ENCODE measurements at regions not wholly inside any gene's neighbourhood (a gene's known extent, or its start where the extent isn't known, plus 50 kb on each side); places are given as distances from the start of the nearest gene placed in this dataset.

- no peaks in the 10 kb centered on the region for H3K9me3 Mint-ChIP-seq
- DNase-seq (ENCODE audit: low spot score in 2 of 2): no peak
- no peak overlapping the region for H3K27ac Mint-ChIP-seq
- no peaks in the 10 kb centered on the region for H3K36me3 Mint-ChIP-seq
- no peak for ATAC-seq
Measured at GRCh38 chr6:133757335-133757734, 131.6 kb upstream of the TCF21 start.

DNA sequence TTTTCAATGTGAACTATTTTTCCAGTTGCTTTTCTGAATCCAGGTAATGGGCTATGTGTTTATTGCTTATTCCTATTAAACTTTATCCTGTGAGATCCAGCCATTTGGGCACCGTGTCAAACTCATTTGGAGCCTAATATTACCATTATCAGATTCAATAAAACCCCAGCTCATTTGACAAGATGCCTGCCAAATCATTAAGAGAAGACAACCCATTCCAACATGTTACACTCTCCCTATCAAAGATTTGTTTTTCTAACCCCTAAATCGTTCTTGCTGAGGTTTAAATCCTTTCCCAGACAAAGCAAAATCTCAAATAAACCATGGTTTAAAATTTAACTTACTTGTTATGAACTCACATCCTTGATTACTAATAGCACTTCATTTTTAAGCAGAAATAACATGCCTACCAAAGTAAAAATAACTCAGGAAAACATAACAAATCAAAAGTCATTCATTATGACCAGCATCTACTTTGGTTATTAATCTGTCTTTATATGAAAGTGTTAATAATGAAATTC is 130.0 kb upstream of the TCF21 start:
- Mint-ChIP-seq H3K36me3 (no peaks in the 10 kb centered on the region), H3K27ac (no peak overlapping the region), H3K9me3 (no peaks in the 10 kb centered on the region)
- ATAC-seq (no peak), DNase-seq (ENCODE audit: low spot score in 2 of 2) (no peak)

DNA sequence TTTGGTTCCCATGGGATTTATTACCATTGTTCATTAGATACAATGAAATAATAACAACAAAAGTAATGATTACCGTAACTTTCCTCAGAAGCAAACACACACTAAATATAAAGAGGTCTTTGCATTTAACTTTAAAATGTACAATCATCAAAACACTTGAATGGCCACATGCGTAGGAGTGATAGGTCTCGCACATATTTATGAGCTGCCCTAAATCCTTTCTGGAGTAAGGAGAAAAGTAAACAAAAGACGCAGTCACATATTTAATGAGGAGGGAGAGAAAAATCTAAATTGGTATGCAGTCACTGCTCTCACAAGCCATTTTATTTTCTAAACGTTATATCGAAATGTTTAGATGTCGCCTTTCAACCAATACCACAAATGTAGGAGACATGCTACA is 129.4 kb upstream of the TCF21 start:
- no peak for DNase-seq (ENCODE audit: low spot score in 2 of 2)
- H3K27ac Mint-ChIP-seq: no peak overlapping the region
- H3K9me3 Mint-ChIP-seq: no peaks in the 10 kb centered on the region
- no peaks in the 10 kb centered on the region for H3K36me3 Mint-ChIP-seq
- ATAC-seq: no peak

- DNase-seq (ENCODE audit: low spot score in 2 of 2) (no peak), ATAC-seq (no peak)
- Mint-ChIP-seq H3K27ac (no peak overlapping the region), H3K36me3 (no peaks in the 10 kb centered on the region), H3K9me3 (no peaks in the 10 kb centered on the region)
Measured at GRCh38 chr6:133761706-133762105, 127.2 kb upstream of the TCF21 start.

GRCh38 chr6:133764008-133764753 is 124.7 kb upstream of the TCF21 start:
- H3K36me3 Mint-ChIP-seq: no peaks in the 10 kb centered on the region
- DNase-seq (ENCODE audit: low spot score in 2 of 2) (no peak), ATAC-seq (no peak)
- H3K27ac Mint-ChIP-seq: no peak overlapping the region
- peaks cover 0 to 3% of the 10 kb centered on the region in 2 donors for H3K9me3 Mint-ChIP-seq

GRCh38 chr6:133764754-133765208 is 124.1 kb upstream of the TCF21 start:
- no peak for DNase-seq (ENCODE audit: low spot score in 2 of 2)
- H3K27ac Mint-ChIP-seq: no peak overlapping the region
- H3K9me3 Mint-ChIP-seq: peaks cover 0 to 3% of the 10 kb centered on the region in 2 donors
- H3K36me3 Mint-ChIP-seq: no peaks in the 10 kb centered on the region
- no peak for ATAC-seq

DNA sequence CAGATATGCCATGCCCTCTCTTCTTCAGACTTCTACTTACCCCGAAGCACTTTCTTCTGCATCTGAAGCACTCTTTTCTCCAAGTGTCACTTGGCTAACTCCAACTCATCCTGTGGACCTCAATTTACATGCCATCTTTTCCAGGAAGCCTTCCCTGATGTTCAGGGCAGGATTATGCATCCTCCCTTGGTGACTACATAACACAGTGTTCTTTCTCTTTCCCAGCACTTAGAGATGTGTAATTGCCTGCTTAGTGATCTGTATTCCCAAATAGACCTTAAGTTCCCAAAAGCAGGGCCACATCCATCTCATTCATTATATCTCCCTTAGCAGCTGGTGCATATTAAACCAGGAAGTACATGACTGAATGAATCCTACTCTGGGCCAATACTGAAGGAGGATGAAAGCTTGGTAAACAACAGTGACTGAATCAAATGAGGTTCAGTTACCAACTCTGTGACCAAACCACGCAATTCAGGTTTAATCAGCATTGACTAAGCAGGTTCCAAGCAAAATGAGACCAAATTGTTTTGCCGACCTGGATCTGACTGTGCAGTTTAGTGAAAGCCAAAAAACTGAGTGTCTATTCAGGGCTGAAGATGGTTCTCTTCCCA is 121.4 kb upstream of the TCF21 start:
- Mint-ChIP-seq H3K36me3 (no peaks in the 10 kb centered on the region), H3K27ac (no peak overlapping the region), H3K9me3 (peaks cover 0 to 3% of the 10 kb centered on the region in 2 donors)
- DNase-seq (ENCODE audit: low spot score in 2 of 2) (no peak), ATAC-seq (no peak)

- Mint-ChIP-seq H3K36me3 (no peaks in the 10 kb centered on the region), H3K9me3 (peaks cover 0 to 3% of the 10 kb centered on the region in 2 donors), H3K27ac (no peak overlapping the region)
- no peak for ATAC-seq
- DNase-seq (ENCODE audit: low spot score in 2 of 2): no peak
Measured at GRCh38 chr6:133768656-133769295, 120.1 kb upstream of the TCF21 start.

GRCh38 chr6:133769463-133769862 is 119.5 kb upstream of the TCF21 start:
- H3K36me3 Mint-ChIP-seq: no peaks in the 10 kb centered on the region
- H3K27ac Mint-ChIP-seq: no peak overlapping the region
- H3K9me3 Mint-ChIP-seq: peaks cover 0 to 6% of the 10 kb centered on the region in 2 donors
- DNase-seq (ENCODE audit: low spot score in 2 of 2): no peak
- ATAC-seq: no peak

GRCh38 chr6:133772567-133772966 is 116.3 kb upstream of the TCF21 start:
- H3K27ac Mint-ChIP-seq: no peak overlapping the region
- ATAC-seq (no peak), DNase-seq (ENCODE audit: low spot score in 2 of 2) (no peak)
- no peaks in the 10 kb centered on the region for H3K36me3 Mint-ChIP-seq
- peaks cover 0 to 8% of the 10 kb centered on the region in 2 donors for H3K9me3 Mint-ChIP-seq

- Mint-ChIP-seq H3K9me3 (peaks cover 0 to 8% of the 10 kb centered on the region in 2 donors), H3K27ac (peak overlapping the region in 1 of 2 donors; percentile 57), H3K36me3 (no peaks in the 10 kb centered on the region)
- no peak for DNase-seq (ENCODE audit: low spot score in 2 of 2)
- no peak for ATAC-seq
Measured at GRCh38 chr6:133773776-133774175, 115.1 kb upstream of the TCF21 start.

DNA sequence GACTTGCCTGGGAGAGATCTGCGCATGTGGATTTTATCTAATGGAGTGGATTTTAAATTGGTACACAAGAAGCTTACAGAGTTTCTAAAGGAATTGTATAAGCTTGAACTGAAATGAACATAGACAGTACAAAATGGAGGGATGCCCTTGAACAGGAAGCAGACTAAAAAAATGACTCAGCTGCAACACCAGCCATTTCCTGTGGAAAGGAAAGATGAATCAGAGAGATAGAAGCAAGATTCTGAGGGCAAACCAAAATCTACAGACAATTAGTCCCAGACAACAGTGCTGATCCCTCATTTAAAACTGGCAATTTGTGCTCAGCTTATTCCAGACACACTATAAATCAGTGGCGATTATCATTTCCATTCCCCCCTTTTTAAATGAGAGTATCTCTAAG is 114.6 kb upstream of the TCF21 start:
- ATAC-seq (peak; percentile 35 to 40), DNase-seq (ENCODE audit: low spot score in 2 of 2) (no peak)
- H3K27ac Mint-ChIP-seq: peak overlapping the region in 1 of 2 donors; percentile 57
- H3K36me3 Mint-ChIP-seq: no peaks in the 10 kb centered on the region
- H3K9me3 Mint-ChIP-seq: peaks cover 0 to 8% of the 10 kb centered on the region in 2 donors

DNA sequence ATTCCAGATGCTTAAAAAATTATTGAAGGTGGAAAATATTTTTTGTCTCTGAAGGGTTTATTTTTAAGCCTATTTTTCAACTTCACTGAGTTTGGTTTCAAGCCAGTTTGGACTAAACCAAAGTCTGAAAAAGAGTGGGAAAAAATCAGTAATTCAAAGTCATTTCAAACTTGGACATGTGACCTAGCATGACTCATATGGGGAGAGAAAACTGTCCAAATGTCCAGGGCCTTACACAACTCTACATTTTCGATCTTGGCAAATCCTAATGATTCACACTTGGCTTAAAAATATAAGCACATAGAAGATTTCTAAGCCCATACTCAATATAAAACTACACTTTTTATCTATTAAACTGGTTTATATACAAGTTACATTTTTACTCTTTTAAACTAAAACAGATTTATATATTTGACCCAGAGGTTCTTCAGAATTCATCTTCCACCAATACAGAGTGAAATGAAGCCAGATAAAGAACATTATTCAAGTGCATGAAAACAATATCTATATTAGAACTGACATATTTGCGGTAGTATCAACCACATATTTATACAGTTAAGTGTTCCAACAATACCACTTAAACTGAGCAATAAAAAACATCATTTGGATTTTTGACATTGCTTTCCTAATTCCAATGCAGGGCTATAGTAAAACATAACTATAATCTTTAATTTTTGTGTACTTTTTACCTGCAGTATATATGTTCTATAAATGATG is 110.3 kb upstream of the TCF21 start:
- no peaks in the 10 kb centered on the region for H3K36me3 Mint-ChIP-seq
- H3K27ac Mint-ChIP-seq: no peak overlapping the region
- ATAC-seq: no peak
- DNase-seq (ENCODE audit: low spot score in 2 of 2): no peak
- H3K9me3 Mint-ChIP-seq: peaks cover 0 to 8% of the 10 kb centered on the region in 2 donors

GRCh38 chr6:133779916-133780695 is 108.8 kb upstream of the TCF21 start:
- DNase-seq (ENCODE audit: low spot score in 2 of 2) (no peak), ATAC-seq (no peak)
- no peaks in the 10 kb centered on the region for H3K36me3 Mint-ChIP-seq
- H3K27ac Mint-ChIP-seq: no peak overlapping the region
- no peaks in the 10 kb centered on the region for H3K9me3 Mint-ChIP-seq

- ATAC-seq (no peak), DNase-seq (ENCODE audit: low spot score in 2 of 2) (no peak)
- Mint-ChIP-seq H3K9me3 (no peaks in the 10 kb centered on the region), H3K27ac (no peak overlapping the region), H3K36me3 (no peaks in the 10 kb centered on the region)
Measured at GRCh38 chr6:133786016-133786415, 102.9 kb upstream of the TCF21 start.

DNA sequence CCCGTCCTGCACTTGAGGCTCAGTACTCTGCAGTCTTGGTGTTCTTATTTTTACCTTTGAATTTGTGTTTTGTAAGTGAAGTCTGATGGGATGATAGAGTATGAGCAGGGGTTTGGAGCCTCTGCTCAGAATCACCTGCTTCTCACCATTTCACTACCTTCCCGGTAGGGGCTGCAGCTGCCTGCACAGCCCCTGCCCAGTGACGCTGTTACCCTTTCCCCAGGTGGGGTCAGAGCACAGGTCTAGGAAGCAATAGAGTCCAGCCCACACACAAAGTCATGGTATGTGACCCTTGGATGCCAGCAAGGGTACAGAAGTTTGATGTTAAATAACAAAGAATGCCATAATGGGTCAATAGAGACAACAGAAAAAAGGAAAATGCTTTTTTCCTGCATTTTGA is 101.8 kb upstream of the TCF21 start:
- H3K36me3 Mint-ChIP-seq: no peaks in the 10 kb centered on the region
- no peak for DNase-seq (ENCODE audit: low spot score in 2 of 2)
- no peaks in the 10 kb centered on the region for H3K9me3 Mint-ChIP-seq
- no peak for ATAC-seq
- no peak overlapping the region for H3K27ac Mint-ChIP-seq
